Mesendoderm (in vitro differentiated cells): ENCODE measurements at regions not wholly inside any gene's neighbourhood (a gene's known extent, or its start where the extent isn't known, plus 50 kb on each side); places are given as distances from the start of the nearest gene placed in this dataset.

ENCODE experiments used
- DNase-seq: peaks from one replicate; pipeline ENCODE4 v3.0.0; 2013
- H2AK5ac ChIP-seq: 2 replicates; pipeline ENCODE4 v1.6.1; 2013; ENCODE audit warnings: low read length, inconsistent platforms
- H2BK120ac ChIP-seq: 2 replicates; pipeline ENCODE4 v1.6.1; 2013; ENCODE audit warnings: low read depth, mild to moderate bottlenecking, low read length, moderate library complexity, mixed read lengths
- H2BK15ac ChIP-seq: replicated peaks from 2 replicates; pipeline ENCODE4 v1.6.1; 2013; ENCODE audit warnings: low read depth, mild to moderate bottlenecking, moderate library complexity
- H2BK5ac ChIP-seq: 2 replicates; pipeline ENCODE4 v1.6.1; 2013; ENCODE audit warnings: low read length, inconsistent platforms
- H3K18ac ChIP-seq: 2 replicates; pipeline ENCODE4 v1.6.1; 2013; ENCODE audit warnings: mild to moderate bottlenecking, low read length, mixed read lengths
- H3K23ac ChIP-seq: one replicate; pipeline ENCODE4 v1.6.1; 2013; ENCODE audit warnings: low read length
- H3K27ac ChIP-seq: 2 replicates; pipeline ENCODE4 v1.5.1; 2013; ENCODE audit warnings: low read depth, mild to moderate bottlenecking, inconsistent platforms, low read length, moderate library complexity
- H3K27me3 ChIP-seq: 2 replicates; pipeline ENCODE4 v1.6.1; 2013; ENCODE audit warnings: low read length, control low read depth, mild to moderate bottlenecking, inconsistent platforms; ENCODE audit not compliant: insufficient read depth, poor library complexity
- H3K36me3 ChIP-seq: 2 replicates; pipeline ENCODE4 v1.6.1; 2013; ENCODE audit warnings: low read length, inconsistent platforms; ENCODE audit not compliant: control insufficient read depth, insufficient read depth
- H3K4ac ChIP-seq: one replicate; pipeline ENCODE4 v1.6.1; 2013; ENCODE audit warnings: low read depth, mild to moderate bottlenecking, low read length, moderate library complexity
- H3K4me1 ChIP-seq: 2 replicates; pipeline ENCODE4 v1.6.1; 2013; ENCODE audit warnings: low read depth, low read length, inconsistent platforms; ENCODE audit not compliant: control insufficient read depth
- H3K4me2 ChIP-seq: 2 replicates; pipeline ENCODE4 v1.6.1; 2013; ENCODE audit warnings: low read length
- H3K4me3 ChIP-seq: 2 replicates; pipeline ENCODE4 v1.5.1; 2013; ENCODE audit warnings: mild to moderate bottlenecking, low read length
- H3K56ac ChIP-seq: one replicate; pipeline ENCODE4 v1.6.1; 2013; ENCODE audit warnings: low read length
- H3K79me1 ChIP-seq: 2 replicates; pipeline ENCODE4 v1.6.1; 2013; ENCODE audit warnings: low read length, inconsistent platforms
- H3K79me2 ChIP-seq: 2 replicates; pipeline ENCODE4 v1.6.1; 2013; ENCODE audit warnings: mild to moderate bottlenecking, low read length; ENCODE audit not compliant: control insufficient read depth, insufficient read depth
- H3K9ac ChIP-seq: 2 replicates; pipeline ENCODE4 v1.6.1; 2013; ENCODE audit warnings: low read length, inconsistent platforms
- H4K5ac ChIP-seq: one replicate; pipeline ENCODE4 v1.6.1; 2013; ENCODE audit warnings: low read length
- H4K8ac ChIP-seq: one replicate; pipeline ENCODE4 v1.6.1; 2013; ENCODE audit warnings: low read depth, mild to moderate bottlenecking, control low read depth, low read length, moderate library complexity
- WGBS: extraction: QIAGEN DNeasy Blood & Tissue Kit; methylation state at CpG from one replicate; pipeline ENCODE4 v1.1.7; 2013; ENCODE audit warnings: low lambda C conversion rate, missing lambda C conversion rate; ENCODE audit not compliant: insufficient coverage; ENCODE audit errors: extremely low coverage; 5-methylcytosine and 5-hydroxymethylcytosine counted together

GRCh38 chr3:96027718-96028117 is 786.7 kb upstream of the EPHA6 start:
- Histone ChIP-seq H4K8ac (no peak overlapping the region), H2AK5ac (no peak overlapping the region), H3K4ac (no peak overlapping the region), H3K27ac (no peak overlapping the region), H2BK120ac (no peak overlapping the region), H3K79me1 (no peaks in the 10 kb centered on the region), H3K4me2 (no peak overlapping the region), H3K4me3 (no peak overlapping the region), H2BK5ac (no peak overlapping the region), H3K9ac (no peak overlapping the region), H3K56ac (no peak overlapping the region), H2BK15ac (no peak overlapping the region), H4K5ac (no peak overlapping the region), H3K23ac (no peak overlapping the region), H3K18ac (no peak overlapping the region), H3K4me1 (no peaks in the 10 kb centered on the region), H3K36me3 (no peaks in the 10 kb centered on the region), H3K27me3 (no peaks in the 10 kb centered on the region), H3K79me2 (no peaks in the 10 kb centered on the region)
- no CpG with 5 or more reads among the region's 2 CpGs for WGBS
- DNase-seq: no peak

DNA sequence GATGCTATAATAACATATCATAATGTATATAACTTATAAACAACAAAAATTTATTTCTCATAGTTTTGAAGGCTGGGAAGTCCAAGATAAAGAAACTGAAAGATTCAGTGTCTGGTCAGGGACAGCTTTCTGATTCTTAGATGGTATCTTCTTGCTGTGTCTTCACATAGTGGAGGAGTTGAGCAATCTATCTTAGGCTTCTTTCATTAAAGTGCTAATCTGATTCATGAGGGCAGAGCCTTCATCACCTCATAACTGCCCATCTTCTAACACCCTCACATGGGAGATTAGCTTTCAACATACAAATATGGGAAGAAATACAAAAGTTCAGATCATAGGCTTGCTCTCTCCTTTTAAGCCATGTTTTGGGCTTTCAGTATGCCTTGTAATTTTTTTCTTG is 774.8 kb upstream of the EPHA6 start:
- DNase-seq: no peak
- H3K18ac ChIP-seq: no peak overlapping the region
- H3K4ac ChIP-seq: no peak overlapping the region
- no peak overlapping the region for H3K4me2 ChIP-seq
- H2BK120ac ChIP-seq: no peak overlapping the region
- no peaks in the 10 kb centered on the region for H3K79me1 ChIP-seq
- H3K27ac ChIP-seq: no peak overlapping the region
- H3K36me3 ChIP-seq: no peaks in the 10 kb centered on the region
- no peak overlapping the region for H2AK5ac ChIP-seq
- H4K8ac ChIP-seq: no peak overlapping the region
- H2BK15ac ChIP-seq: no peak overlapping the region
- H3K56ac ChIP-seq: no peak overlapping the region
- no peak overlapping the region for H3K9ac ChIP-seq
- no peaks in the 10 kb centered on the region for H3K27me3 ChIP-seq
- H3K79me2 ChIP-seq: no peaks in the 10 kb centered on the region
- no peak overlapping the region for H4K5ac ChIP-seq
- H3K23ac ChIP-seq: no peak overlapping the region
- no peak overlapping the region for H2BK5ac ChIP-seq
- H3K4me1 ChIP-seq: no peaks in the 10 kb centered on the region
- H3K4me3 ChIP-seq: no peak overlapping the region

GRCh38 chr3:96059301-96059700 is 755.1 kb upstream of the EPHA6 start:
- Histone ChIP-seq H2BK5ac (no peak overlapping the region), H3K79me1 (no peaks in the 10 kb centered on the region), H3K9ac (no peak overlapping the region), H3K4me1 (no peaks in the 10 kb centered on the region), H4K8ac (no peak overlapping the region), H3K56ac (no peak overlapping the region), H2BK120ac (no peak overlapping the region), H3K36me3 (no peaks in the 10 kb centered on the region), H3K4me3 (no peak overlapping the region), H3K27me3 (no peaks in the 10 kb centered on the region), H2AK5ac (no peak overlapping the region), H3K18ac (no peak overlapping the region), H3K4ac (no peak overlapping the region), H3K23ac (no peak overlapping the region), H4K5ac (no peak overlapping the region), H2BK15ac (no peak overlapping the region), H3K4me2 (no peak overlapping the region), H3K79me2 (no peaks in the 10 kb centered on the region), H3K27ac (no peak overlapping the region)
- no peak for DNase-seq
- WGBS: no CpG with 5 or more reads among the region's 1 CpG

- Histone ChIP-seq H3K56ac (no peak overlapping the region), H3K79me2 (no peaks in the 10 kb centered on the region), H3K4me1 (no peaks in the 10 kb centered on the region), H3K9ac (no peak overlapping the region), H4K5ac (no peak overlapping the region), H3K27ac (no peak overlapping the region), H3K4ac (no peak overlapping the region), H3K36me3 (no peaks in the 10 kb centered on the region), H4K8ac (no peak overlapping the region), H3K4me2 (no peak overlapping the region), H3K23ac (no peak overlapping the region), H3K4me3 (no peak overlapping the region), H2AK5ac (no peak overlapping the region), H3K79me1 (no peaks in the 10 kb centered on the region), H3K18ac (no peak overlapping the region), H2BK120ac (no peak overlapping the region), H2BK15ac (no peak overlapping the region), H3K27me3 (no peaks in the 10 kb centered on the region), H2BK5ac (no peak overlapping the region)
- WGBS: no CpG with 5 or more reads among the region's 1 CpG
- DNase-seq: no peak
These were observed 745.3 kb upstream of the EPHA6 start for GRCh38 chr3:96069065-96069464.

- Histone ChIP-seq H2BK120ac (no peak overlapping the region), H4K8ac (no peak overlapping the region), H3K4me3 (no peak overlapping the region), H3K79me1 (no peaks in the 10 kb centered on the region), H3K79me2 (no peaks in the 10 kb centered on the region), H3K36me3 (no peaks in the 10 kb centered on the region), H3K18ac (no peak overlapping the region), H3K4me1 (no peaks in the 10 kb centered on the region), H3K27ac (no peak overlapping the region), H3K4ac (no peak overlapping the region), H3K56ac (no peak overlapping the region), H3K9ac (no peak overlapping the region), H2BK5ac (no peak overlapping the region), H2AK5ac (no peak overlapping the region), H3K23ac (no peak overlapping the region), H2BK15ac (no peak overlapping the region), H4K5ac (no peak overlapping the region), H3K27me3 (no peaks in the 10 kb centered on the region), H3K4me2 (no peak overlapping the region)
- no peak for DNase-seq
These were observed 743.7 kb upstream of the EPHA6 start for GRCh38 chr3:96070678-96071077.

DNA sequence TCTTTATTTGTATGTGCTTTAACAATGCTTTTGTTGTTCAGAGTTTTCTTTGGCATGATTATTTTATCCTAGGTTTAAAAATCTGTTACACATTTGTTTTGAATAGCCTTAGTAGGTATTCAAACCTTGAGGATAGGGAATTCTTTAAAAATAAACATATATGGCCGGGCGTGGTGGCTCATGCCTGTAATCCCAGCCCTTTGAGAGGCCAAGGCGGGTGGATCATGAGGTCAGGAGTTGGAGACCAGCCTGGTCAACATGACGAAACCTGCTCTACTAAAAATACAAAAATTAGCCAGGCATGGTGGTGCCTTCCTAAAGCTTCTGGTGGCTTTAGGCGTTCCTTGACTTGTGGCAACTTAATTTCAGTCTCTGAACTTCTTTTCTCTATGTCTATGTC is 743.3 kb upstream of the EPHA6 start:
- H3K79me2 ChIP-seq: no peaks in the 10 kb centered on the region
- H3K36me3 ChIP-seq: no peaks in the 10 kb centered on the region
- no peak overlapping the region for H3K23ac ChIP-seq
- H2BK5ac ChIP-seq: no peak overlapping the region
- H3K79me1 ChIP-seq: no peaks in the 10 kb centered on the region
- no peak overlapping the region for H3K4ac ChIP-seq
- no peak overlapping the region for H4K8ac ChIP-seq
- H4K5ac ChIP-seq: no peak overlapping the region
- no peak overlapping the region for H3K56ac ChIP-seq
- H3K27me3 ChIP-seq: no peaks in the 10 kb centered on the region
- no peak overlapping the region for H2BK120ac ChIP-seq
- no peak overlapping the region for H3K27ac ChIP-seq
- H3K9ac ChIP-seq: no peak overlapping the region
- DNase-seq: no peak
- H3K4me3 ChIP-seq: no peak overlapping the region
- H3K4me1 ChIP-seq: no peaks in the 10 kb centered on the region
- H2BK15ac ChIP-seq: no peak overlapping the region
- no CpG with 5 or more reads among the region's 5 CpGs for WGBS
- H3K4me2 ChIP-seq: no peak overlapping the region
- no peak overlapping the region for H3K18ac ChIP-seq
- H2AK5ac ChIP-seq: no peak overlapping the region
